Keratinocyte (primary cell): ENCODE measurements at regions not wholly inside any gene's neighbourhood (a gene's known extent, or its start where the extent isn't known, plus 50 kb on each side); places are given as distances from the start of the nearest gene placed in this dataset.

ENCODE experiments used
- CTCF ChIP-seq, 3 experiments: IDR thresholded peaks in 1 of 3; conservative IDR thresholded peaks in 1 of 3; optimal IDR thresholded peaks in 1 of 3; 2 replicates in 2 of 3; 3 replicates in 1 of 3; pipeline versions ENCODE3 to v1.5.1; 2011; ENCODE audit warnings: low read length in 3 of 3, mild to moderate bottlenecking in 3 of 3, moderate library complexity in 2 of 3, control low read depth in 1 of 3, inconsistent platforms in 1 of 3; ENCODE audit not compliant: insufficient read depth in 2 of 3; ENCODE audit errors: extremely low read depth in 1 of 3
- EZH2 ChIP-seq: IDR thresholded peaks from one replicate; pipeline ENCODE4 v1.6.1; 2012; ENCODE audit warnings: inconsistent platforms, mild to moderate bottlenecking, low read length, moderate library complexity

- no peak for TF ChIP-seq CTCF (optimal IDR thresholded peaks at IDR 0.05 in 1 of 3, IDR thresholded peaks at IDR 0.05 in 1 of 3, conservative IDR thresholded peaks at IDR 0.05 in 1 of 3; ENCODE audit: extremely low read depth in 1 of 3, insufficient read depth in 2 of 3, low read length in 3 of 3)
- TF ChIP-seq EZH2 = no peak
Observed at GRCh38 chr6:9518431-9518830, 896.4 kb downstream of the TFAP2A start.
